ENCODE measurements at regions not wholly inside any gene's neighbourhood (a gene's known extent, or its start where the extent isn't known, plus 50 kb on each side); places are given as distances from the start of the nearest gene placed in this dataset.

- no peak for TF ChIP-seq CTCF (IDR thresholded peaks at IDR 0.05; ENCODE audit: low read length, missing control alignments)
- DNase-seq (ENCODE audit: low read depth): no peak
- H3K4me3 ChIP-seq (replicated peaks; ENCODE audit: low read depth, low read length): no peak overlapping the region
These were observed 1248.9 kb downstream of the SLITRK5 start for GRCh38 chr13:88919970-88920628.

- no peak for TF ChIP-seq CTCF (IDR thresholded peaks at IDR 0.05; ENCODE audit: low read length, missing control alignments)
- H3K4me3 ChIP-seq (replicated peaks; ENCODE audit: low read depth, low read length): no peak overlapping the region
- DNase-seq (ENCODE audit: low read depth): no peak
These were observed 1254.8 kb downstream of the SLITRK5 start for GRCh38 chr13:88925954-88926353.

- DNase-seq (ENCODE audit: low read depth): no peak
- no peak for TF ChIP-seq CTCF (IDR thresholded peaks at IDR 0.05; ENCODE audit: low read length, missing control alignments)
- no peak overlapping the region for H3K4me3 ChIP-seq (replicated peaks; ENCODE audit: low read depth, low read length)
These were observed 1255.8 kb downstream of the SLITRK5 start for GRCh38 chr13:88926890-88927502.

- no peak for TF ChIP-seq CTCF (IDR thresholded peaks at IDR 0.05; ENCODE audit: low read length, missing control alignments)
- no peak for DNase-seq (ENCODE audit: low read depth)
- no peak overlapping the region for H3K4me3 ChIP-seq (replicated peaks; ENCODE audit: low read depth, low read length)
These were observed 1261.8 kb downstream of the SLITRK5 start for GRCh38 chr13:88932950-88933349.

- no peak for DNase-seq (ENCODE audit: low read depth)
- TF ChIP-seq CTCF (IDR thresholded peaks at IDR 0.05; ENCODE audit: low read length, missing control alignments): no peak
- H3K4me3 ChIP-seq (replicated peaks; ENCODE audit: low read depth, low read length): no peak overlapping the region
These were observed 1266.2 kb downstream of the SLITRK5 start for GRCh38 chr13:88937384-88937783.

- DNase-seq (ENCODE audit: low read depth): no peak
- no peak for TF ChIP-seq CTCF (IDR thresholded peaks at IDR 0.05; ENCODE audit: low read length, missing control alignments)
- no peak overlapping the region for H3K4me3 ChIP-seq (replicated peaks; ENCODE audit: low read depth, low read length)
These were observed 1274.6 kb downstream of the SLITRK5 start for GRCh38 chr13:88945793-88946192.

GRCh38 chr13:88948501-88948900, 1277.3 kb downstream of the SLITRK5 start:
- no peak overlapping the region for H3K4me3 ChIP-seq (replicated peaks; ENCODE audit: low read depth, low read length)
- DNase-seq (ENCODE audit: low read depth): no peak
- no peak for TF ChIP-seq CTCF (IDR thresholded peaks at IDR 0.05; ENCODE audit: low read length, missing control alignments)
